CD4-positive, CD25-positive, alpha-beta regulatory T cell (primary cell): ENCODE measurements at regions not wholly inside any gene's neighbourhood (a gene's known extent, or its start where the extent isn't known, plus 50 kb on each side); places are given as distances from the start of the nearest gene placed in this dataset.
"Not testable (repeated sequence)": the region's sequence is repeated elsewhere in the genome, so short reads cannot be mapped to it uniquely, and the experiment has no call there.

Experiments
- ATAC-seq, 2 donors: fragments of 150-1000 bp; cut with Tn5 transposase; one replicate each; pipeline ENCODE4 v1.10.0; 2021; ENCODE audit warnings: low read depth in 2 of 2, moderate number of reproducible peaks in 2 of 2, moderate library complexity in 1 of 2
- DNase-seq, 3 donors: peaks; one replicate each; pipeline versions ENCODE4 v3.0.0 to v3.0.0-alpha.2; 2012 to 2022; ENCODE audit warnings: mixed read lengths in 1 of 3
- H3K27ac ChIP-seq: one replicate; pipeline ENCODE4 v1.7.0; 2013; ENCODE audit warnings: mild to moderate bottlenecking, low read length; ENCODE audit not compliant: insufficient read depth, poor library complexity, severe bottlenecking
- H3K27me3 ChIP-seq: one replicate; pipeline ENCODE4 v1.7.0; 2013; ENCODE audit warnings: low read length; ENCODE audit not compliant: control insufficient read depth, insufficient read depth
- H3K36me3 ChIP-seq: one replicate; pipeline ENCODE4 v1.7.0; 2013; ENCODE audit warnings: mild to moderate bottlenecking, low read length, moderate library complexity; ENCODE audit not compliant: control insufficient read depth, insufficient read depth
- H3K4me1 ChIP-seq: 2 replicates; pipeline ENCODE4 v1.7.0; 2013; ENCODE audit warnings: mild to moderate bottlenecking, low read length; ENCODE audit not compliant: insufficient read depth, control insufficient read depth, poor library complexity, severe bottlenecking
- H3K4me3 ChIP-seq: one replicate; pipeline ENCODE4 v1.7.0; 2013; ENCODE audit warnings: low read depth, mild to moderate bottlenecking, low read length, moderate library complexity
- H3K9me3 ChIP-seq, 2 experiments: 1 replicate in 1 of 2; 2 replicates in 1 of 2; pipeline ENCODE4 v1.7.0; 2013; ENCODE audit warnings: low read length in 2 of 2, mild to moderate bottlenecking in 1 of 2, moderate library complexity in 1 of 2; ENCODE audit not compliant: control insufficient read depth in 2 of 2
- H3K27ac Mint-ChIP-seq, 3 donors: one replicate each; pipeline ENCODE4 v1.8.0; 2020 to 2022; ENCODE audit warnings: mild to moderate bottlenecking in 3 of 3, mixed read lengths in 3 of 3, moderate library complexity in 2 of 3
- H3K27me3 Mint-ChIP-seq: one replicate; pipeline ENCODE4 v1.8.0; 2022; ENCODE audit warnings: mild to moderate bottlenecking, mixed read lengths
- H3K36me3 Mint-ChIP-seq: one replicate; pipeline ENCODE4 v1.8.0; 2020; ENCODE audit warnings: mixed read lengths
- H3K4me1 Mint-ChIP-seq, 4 donors: one replicate each; pipeline ENCODE4 v1.8.0; 2020 to 2022; ENCODE audit warnings: mixed read lengths in 4 of 4, mild to moderate bottlenecking in 1 of 4
- H3K4me3 Mint-ChIP-seq, 4 donors: one replicate each; pipeline ENCODE4 v1.8.0; 2020 to 2022; ENCODE audit warnings: mild to moderate bottlenecking in 4 of 4, mixed read lengths in 4 of 4, moderate library complexity in 3 of 4
- H3K9me3 Mint-ChIP-seq, 7 donors: one replicate each; pipeline ENCODE4 v1.8.0; 2020 to 2022; ENCODE audit warnings: mixed read lengths in 7 of 7, mild to moderate bottlenecking in 3 of 7, moderate library complexity in 2 of 7

DNA sequence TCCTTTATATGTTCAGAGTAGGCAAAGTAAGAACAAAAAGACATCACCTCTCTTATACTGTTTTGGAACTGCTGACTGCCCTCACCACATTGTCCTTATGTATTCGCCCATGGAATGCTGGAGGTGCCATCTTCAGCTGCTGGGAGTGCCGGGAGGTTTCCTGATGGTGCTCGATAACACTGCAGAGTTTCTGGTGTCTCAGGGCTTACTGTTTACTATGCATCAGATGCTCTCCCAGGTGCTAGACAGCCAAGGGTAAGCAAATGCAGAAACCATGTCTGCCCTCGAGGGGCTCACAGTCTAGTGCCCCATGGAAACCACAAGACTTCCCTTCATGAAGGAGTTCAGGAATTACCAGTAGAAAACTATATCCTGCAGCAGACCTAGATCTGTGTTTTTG is 70.1 kb upstream of the SMIM23 start:
- H3K27ac ChIP-seq: no peak overlapping the region
- H3K9me3 ChIP-seq: peaks cover 0 to 4% of the 10 kb centered on the region in 2 experiments
- no peaks in the 10 kb centered on the region for H3K4me1 ChIP-seq
- H3K36me3 ChIP-seq: no peaks in the 10 kb centered on the region
- Mint-ChIP-seq H3K4me3 (no peak overlapping the region), H3K27me3 (peaks cover 6% of the 10 kb centered on the region), H3K9me3 (peaks cover 0 to 4% (median 0%) of the 10 kb centered on the region in 7 donors), H3K4me1 (no peaks in the 10 kb centered on the region), H3K27ac (no peak overlapping the region), H3K36me3 (no peaks in the 10 kb centered on the region)
- H3K4me3 ChIP-seq: no peak overlapping the region
- ATAC-seq (no peak), DNase-seq (no peak)
- H3K27me3 ChIP-seq: no peaks in the 10 kb centered on the region

GRCh38 chr5:171720086-171720485 is 65.5 kb upstream of the SMIM23 start:
- no peaks in the 10 kb centered on the region for H3K4me1 ChIP-seq
- no peaks in the 10 kb centered on the region for H3K9me3 ChIP-seq
- H3K27ac ChIP-seq: no peak overlapping the region
- H3K4me3 ChIP-seq: no peak overlapping the region
- peaks cover 17% of the 10 kb centered on the region for H3K27me3 Mint-ChIP-seq
- H3K27me3 ChIP-seq: peaks cover 6% of the 10 kb centered on the region
- DNase-seq: no peak
- H3K27ac Mint-ChIP-seq: no peak overlapping the region
- no peak overlapping the region for H3K4me3 Mint-ChIP-seq
- H3K9me3 Mint-ChIP-seq: peaks cover 0 to 4% (median 0%) of the 10 kb centered on the region in 7 donors
- no peak for ATAC-seq
- H3K4me1 Mint-ChIP-seq: no peaks in the 10 kb centered on the region
- H3K36me3 Mint-ChIP-seq: no peaks in the 10 kb centered on the region
- H3K36me3 ChIP-seq: no peaks in the 10 kb centered on the region

- no peak for ATAC-seq
- Mint-ChIP-seq H3K36me3 (no peaks in the 10 kb centered on the region), H3K4me3 (no peak overlapping the region), H3K9me3 (peaks cover 0 to 9% (median 6%) of the 10 kb centered on the region in 7 donors), H3K27ac (no peak overlapping the region), H3K4me1 (no peaks in the 10 kb centered on the region), H3K27me3 (peaks cover 15% of the 10 kb centered on the region)
- H3K9me3 ChIP-seq: no peaks in the 10 kb centered on the region
- H3K36me3 ChIP-seq: no peaks in the 10 kb centered on the region
- DNase-seq: peak in 1 of 3 donors; percentile 2
- no peaks in the 10 kb centered on the region for H3K4me1 ChIP-seq
- peaks cover 6% of the 10 kb centered on the region for H3K27me3 ChIP-seq
- no peak overlapping the region for H3K4me3 ChIP-seq
- H3K27ac ChIP-seq: no peak overlapping the region
These were observed 64.2 kb upstream of the SMIM23 start for GRCh38 chr5:171721464-171721863.

DNA sequence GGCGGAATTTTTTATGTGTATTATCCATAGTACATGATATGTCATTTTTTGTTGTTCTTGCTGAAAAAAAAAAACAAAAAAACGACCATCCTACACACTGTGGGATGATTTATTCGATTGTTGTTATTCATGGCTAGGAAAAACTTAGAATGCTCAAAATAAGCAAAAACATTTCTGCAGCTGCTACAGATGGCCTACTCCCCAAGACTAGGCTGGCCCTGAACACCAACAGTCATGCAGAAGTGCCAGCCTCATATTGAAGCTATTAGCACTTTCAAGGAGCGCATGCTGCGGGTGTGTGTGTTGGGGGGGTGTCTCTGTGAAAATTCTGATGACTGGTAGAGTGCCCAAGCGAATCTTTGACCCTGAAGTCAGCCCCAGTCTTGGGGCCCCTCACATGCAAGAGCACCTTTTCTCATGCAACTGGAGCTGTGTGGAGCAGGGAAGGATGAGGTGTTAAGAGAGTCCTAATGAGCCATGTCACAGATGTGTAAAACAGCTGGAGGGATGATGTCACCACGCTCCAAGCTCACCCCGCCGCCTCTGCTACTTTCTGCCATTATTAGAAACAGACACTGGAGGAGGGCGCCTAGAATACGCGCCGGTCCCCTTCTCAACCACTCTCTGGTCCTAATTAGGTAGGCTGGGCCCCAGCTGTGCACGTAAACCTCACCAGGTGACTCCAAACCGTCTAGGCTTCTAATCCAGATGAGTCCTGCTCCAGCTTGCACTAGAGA is 61.0 kb upstream of the SMIM23 start:
- Histone ChIP-seq H3K4me3 (no peak overlapping the region), H3K4me1 (no peaks in the 10 kb centered on the region), H3K27me3 (peaks cover 6% of the 10 kb centered on the region), H3K27ac (no peak overlapping the region), H3K36me3 (no peaks in the 10 kb centered on the region), H3K9me3 (peaks cover 3 to 6% of the 10 kb centered on the region in 2 experiments)
- H3K9me3 Mint-ChIP-seq: peaks cover 0 to 22% (median 9%) of the 10 kb centered on the region in 7 donors
- ATAC-seq (no peak), DNase-seq (no peak)
- peaks cover 20% of the 10 kb centered on the region for H3K27me3 Mint-ChIP-seq
- no peak overlapping the region for H3K27ac Mint-ChIP-seq
- H3K36me3 Mint-ChIP-seq: no peaks in the 10 kb centered on the region
- H3K4me3 Mint-ChIP-seq: no peak overlapping the region
- H3K4me1 Mint-ChIP-seq: no peaks in the 10 kb centered on the region

DNA sequence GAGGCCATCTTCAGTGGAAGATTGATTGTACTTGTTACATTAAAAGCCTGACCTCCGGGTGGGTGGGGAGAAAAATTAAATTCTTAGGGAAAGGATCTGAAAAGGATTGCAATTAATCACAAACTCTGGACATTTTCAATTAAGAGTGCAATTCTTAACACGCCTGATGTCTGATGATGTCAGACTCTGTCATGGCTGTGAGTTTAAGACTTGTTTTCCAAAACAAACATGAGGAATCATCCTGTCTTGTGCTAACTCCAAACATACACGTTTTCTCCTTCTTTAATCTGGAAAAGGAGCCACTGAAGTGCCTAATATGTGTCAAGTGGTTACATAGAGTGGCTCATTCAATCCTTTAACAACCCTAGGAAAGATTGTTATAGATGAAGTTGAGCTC is 60.4 kb upstream of the SMIM23 start:
- Histone ChIP-seq H3K4me3 (no peak overlapping the region), H3K27ac (no peak overlapping the region), H3K36me3 (no peaks in the 10 kb centered on the region), H3K9me3 (peaks cover 3 to 6% of the 10 kb centered on the region in 2 experiments), H3K27me3 (peaks cover 6% of the 10 kb centered on the region), H3K4me1 (no peaks in the 10 kb centered on the region)
- H3K4me3 Mint-ChIP-seq: no peak overlapping the region
- H3K36me3 Mint-ChIP-seq: no peaks in the 10 kb centered on the region
- no peak for ATAC-seq
- H3K27ac Mint-ChIP-seq: no peak overlapping the region
- H3K9me3 Mint-ChIP-seq: peaks cover 0 to 26% (median 9%) of the 10 kb centered on the region in 7 donors
- H3K4me1 Mint-ChIP-seq: no peaks in the 10 kb centered on the region
- peaks cover 20% of the 10 kb centered on the region for H3K27me3 Mint-ChIP-seq
- DNase-seq: no peak

DNA sequence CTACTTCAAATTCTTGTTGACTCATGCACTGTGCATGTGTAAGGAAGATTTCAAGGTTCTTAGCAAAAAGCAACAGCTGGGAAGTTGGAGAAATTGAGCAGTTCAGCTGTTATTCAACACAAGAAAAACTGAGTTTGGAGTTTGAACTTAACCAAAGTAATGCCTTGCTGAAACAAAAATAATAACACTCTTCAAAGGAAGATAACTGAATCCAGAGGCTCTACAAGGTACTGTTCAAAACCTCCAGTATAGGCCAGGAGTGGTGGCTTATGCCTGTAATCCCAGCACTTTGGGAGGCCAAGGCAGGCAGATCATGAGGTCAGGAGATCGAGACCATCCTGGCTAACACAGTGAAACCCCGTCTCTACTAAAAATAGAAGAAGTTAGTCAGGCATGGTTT is 58.8 kb upstream of the SMIM23 start:
- H3K4me1 Mint-ChIP-seq, H3K4me1 ChIP-seq, H3K27me3 ChIP-seq, DNase-seq, ATAC-seq, H3K4me3 ChIP-seq, H3K27ac Mint-ChIP-seq, H3K36me3 ChIP-seq, H3K4me3 Mint-ChIP-seq, H3K36me3 Mint-ChIP-seq, H3K27ac ChIP-seq, H3K9me3 ChIP-seq: not testable (repeated sequence)
- H3K27me3 Mint-ChIP-seq: peaks cover 27% of the 10 kb centered on the region
- H3K9me3 Mint-ChIP-seq: peaks cover 0 to 29% (median 11%) of the 10 kb centered on the region in 7 donors

DNA sequence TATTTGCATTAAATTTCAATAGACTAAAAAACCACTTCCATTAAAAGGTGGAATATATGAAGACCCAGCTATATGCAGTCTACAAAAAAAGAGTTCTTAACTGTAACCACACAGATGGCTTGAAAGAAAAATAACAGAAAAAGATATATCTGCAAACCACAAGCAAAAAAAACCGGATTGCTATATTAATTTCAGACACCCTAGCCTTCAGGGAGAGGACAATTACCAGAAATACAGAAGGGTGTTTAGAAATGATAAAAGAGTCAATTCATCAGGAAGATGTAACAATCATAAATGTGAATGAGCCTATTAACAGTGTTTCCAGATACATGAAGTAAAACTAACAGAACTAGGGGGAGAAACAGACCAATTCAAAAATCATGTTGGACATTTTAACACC is 56.9 kb upstream of the SMIM23 start:
- H3K27ac ChIP-seq: no peak overlapping the region
- H3K4me1 Mint-ChIP-seq: no peaks in the 10 kb centered on the region
- H3K27ac Mint-ChIP-seq: no peak overlapping the region
- peaks cover 0 to 29% (median 11%) of the 10 kb centered on the region in 7 donors for H3K9me3 Mint-ChIP-seq
- no peak overlapping the region for H3K4me3 Mint-ChIP-seq
- ATAC-seq (no peak), DNase-seq (no peak)
- no peaks in the 10 kb centered on the region for H3K4me1 ChIP-seq
- H3K36me3 ChIP-seq: no peaks in the 10 kb centered on the region
- no peaks in the 10 kb centered on the region for H3K36me3 Mint-ChIP-seq
- H3K27me3 ChIP-seq: peaks cover 2% of the 10 kb centered on the region
- peaks cover 3 to 6% of the 10 kb centered on the region in 2 experiments for H3K9me3 ChIP-seq
- peaks cover 21% of the 10 kb centered on the region for H3K27me3 Mint-ChIP-seq
- H3K4me3 ChIP-seq: no peak overlapping the region
